ENCODE measurements at regions not wholly inside any gene's neighbourhood (a gene's known extent, or its start where the extent isn't known, plus 50 kb on each side); places are given as distances from the start of the nearest gene placed in this dataset.

GRCh38 chr2:10234013-10234306 is 68.7 kb upstream of the HPCAL1 start:
- H3K79me2 ChIP-seq (ENCODE audit: insufficient read depth, low read length), result no peaks in the 10 kb centered on the region
- no peaks in the 10 kb centered on the region for H3K9me3 ChIP-seq (ENCODE audit: control insufficient read depth in 1 of 2, insufficient read depth in 1 of 2, low read depth in 1 of 2, low read length in 2 of 2)
- POLR2A ChIA-PET, result no interaction called here
- RAD21 ChIA-PET (ENCODE audit: low non-redundant PET in 1 of 2, low total read pairs in 2 of 2, uncharacterized antibody in 2 of 2, unreplicated experiment in 2 of 2), result no interaction called here
- no peaks in the 10 kb centered on the region for H3K36me3 ChIP-seq (ENCODE audit: control insufficient read depth in 1 of 2, insufficient read depth in 2 of 2, low read length in 2 of 2)
- BruUV-seq (replicated peaks), result no TSS peak
- CTCF ChIA-PET, result no interaction called here
- H3K9me2 ChIP-seq (ENCODE audit: insufficient read depth), result no peaks in the 10 kb centered on the region
- intact Hi-C loops (cut with micrococcal nuclease), result no loop called here
- no peak for TF ChIP-seq FOSL1 (IDR thresholded peaks at IDR 0.05; ENCODE audit: low read depth)
- no peak for TF ChIP-seq SRF (IDR thresholded peaks at IDR 0.05; ENCODE audit: low read depth)
- TF ChIP-seq CTCF (IDR thresholded peaks at IDR 0.05 in 2 of 3, conservative IDR thresholded peaks at IDR 0.05 in 1 of 3; ENCODE audit: borderline replicate concordance in 1 of 3, insufficient read depth in 1 of 3, low read depth in 2 of 3, low read length in 2 of 3), result 0 out of 6 replicates have a peak, but pooled peaks of 1 of the 3 experiments have one; percentile 20
- no peak for TF ChIP-seq POLR2A (IDR thresholded peaks at IDR 0.05; ENCODE audit: borderline replicate concordance, extremely low read depth, insufficient read depth, insufficient read length)
- no peak for TF ChIP-seq CBX3 (IDR thresholded peaks at IDR 0.05; ENCODE audit: low read depth)
- no peaks in the 10 kb centered on the region for H3K27me3 ChIP-seq (ENCODE audit: insufficient read depth, low read length)
- no peak overlapping the region for H3K4me2 ChIP-seq (ENCODE audit: low read length)
- peaks cover 0 to 6% of the 10 kb centered on the region in 2 experiments; a peak in 1 of 4 replicates for H3K4me1 ChIP-seq (ENCODE audit: control insufficient read depth in 1 of 2, insufficient read depth in 2 of 2, low read length in 2 of 2)
- no peak overlapping the region for H3K9ac ChIP-seq (ENCODE audit: low read length)
- no peak overlapping the region for H3K27ac ChIP-seq (ENCODE audit: low read depth, low read length)
- ATAC-seq (peak; percentile 49), DNase-seq (ENCODE audit: low read depth, low spot score) (no peak)
- no peak overlapping the region for H2AFZ ChIP-seq (ENCODE audit: low read depth, low read length, poor library complexity, severe bottlenecking)
- H4K20me1 ChIP-seq (ENCODE audit: insufficient read depth), result no peaks in the 10 kb centered on the region
- no peak overlapping the region for H3K4me3 ChIP-seq (replicated peaks in 1 of 2; ENCODE audit: low read depth in 1 of 2, low read length in 2 of 2)

- no peak overlapping the region for H2AFZ ChIP-seq (ENCODE audit: low read depth, low read length, poor library complexity, severe bottlenecking)
- no peaks in the 10 kb centered on the region for H3K9me2 ChIP-seq (ENCODE audit: insufficient read depth)
- POLR2A ChIA-PET, result no interaction called here
- DNase-seq (ENCODE audit: low read depth, low spot score), result no peak
- H3K9me3 ChIP-seq (ENCODE audit: control insufficient read depth in 1 of 2, insufficient read depth in 1 of 2, low read depth in 1 of 2, low read length in 2 of 2), result no peaks in the 10 kb centered on the region
- H3K27me3 ChIP-seq (ENCODE audit: insufficient read depth, low read length), result no peaks in the 10 kb centered on the region
- H3K27ac ChIP-seq (ENCODE audit: low read depth, low read length), result no peak overlapping the region
- no peaks in the 10 kb centered on the region for H4K20me1 ChIP-seq (ENCODE audit: insufficient read depth)
- RAD21 ChIA-PET (ENCODE audit: low non-redundant PET in 1 of 2, low total read pairs in 2 of 2, uncharacterized antibody in 2 of 2, unreplicated experiment in 2 of 2), result no interaction called here
- H3K4me2 ChIP-seq (ENCODE audit: low read length), result no peak overlapping the region
- no peak overlapping the region for H3K9ac ChIP-seq (ENCODE audit: low read length)
- no peak overlapping the region for H3K4me3 ChIP-seq (replicated peaks in 1 of 2; ENCODE audit: low read depth in 1 of 2, low read length in 2 of 2)
- intact Hi-C loops (cut with micrococcal nuclease), result no loop called here
- peaks cover 0 to 6% of the 10 kb centered on the region in 2 experiments; a peak in 1 of 4 replicates for H3K4me1 ChIP-seq (ENCODE audit: control insufficient read depth in 1 of 2, insufficient read depth in 2 of 2, low read length in 2 of 2)
- TF ChIP-seq SP1 (IDR thresholded peaks at IDR 0.05; ENCODE audit: low read depth), result no peak
- TF ChIP-seq REST (IDR thresholded peaks at IDR 0.05; ENCODE audit: low read depth), result no peak
- TF ChIP-seq RAD21 (IDR thresholded peaks at IDR 0.05; ENCODE audit: low read depth), result no peak
- TF ChIP-seq SIN3A (IDR thresholded peaks at IDR 0.05; ENCODE audit: low read depth), result no peak
- TF ChIP-seq FOSL1 (IDR thresholded peaks at IDR 0.05; ENCODE audit: low read depth), result no peak
- no peak for TF ChIP-seq ZNF274 (IDR thresholded peaks at IDR 0.05; ENCODE audit: low read depth, low read length)
- no peak for TF ChIP-seq TCF7L2 (IDR thresholded peaks at IDR 0.05; ENCODE audit: borderline replicate concordance, extremely low read depth, insufficient read depth, insufficient read length)
- no peak for ATAC-seq
- no TSS peak for BruUV-seq (replicated peaks)
- H3K36me3 ChIP-seq (ENCODE audit: control insufficient read depth in 1 of 2, insufficient read depth in 2 of 2, low read length in 2 of 2), result no peaks in the 10 kb centered on the region
- CTCF ChIA-PET, result no interaction called here
- no peaks in the 10 kb centered on the region for H3K79me2 ChIP-seq (ENCODE audit: insufficient read depth, low read length)
These were observed 68.2 kb upstream of the HPCAL1 start for GRCh38 chr2:10234409-10235094.
